NCI-H146 (cell line): ENCODE measurements at regions not wholly inside any gene's neighbourhood (a gene's known extent, or its start where the extent isn't known, plus 50 kb on each side); places are given as distances from the start of the nearest gene placed in this dataset.

ENCODE experiments used
- DNase-seq: peaks from one replicate; lab custom pipeline; 2025; lab: John Stamatoyannopoulos, UW

- no peak for DNase-seq
Observed at GRCh38 chr22:47718337-47718736, 955.9 kb downstream of the TBC1D22A start.

DNA sequence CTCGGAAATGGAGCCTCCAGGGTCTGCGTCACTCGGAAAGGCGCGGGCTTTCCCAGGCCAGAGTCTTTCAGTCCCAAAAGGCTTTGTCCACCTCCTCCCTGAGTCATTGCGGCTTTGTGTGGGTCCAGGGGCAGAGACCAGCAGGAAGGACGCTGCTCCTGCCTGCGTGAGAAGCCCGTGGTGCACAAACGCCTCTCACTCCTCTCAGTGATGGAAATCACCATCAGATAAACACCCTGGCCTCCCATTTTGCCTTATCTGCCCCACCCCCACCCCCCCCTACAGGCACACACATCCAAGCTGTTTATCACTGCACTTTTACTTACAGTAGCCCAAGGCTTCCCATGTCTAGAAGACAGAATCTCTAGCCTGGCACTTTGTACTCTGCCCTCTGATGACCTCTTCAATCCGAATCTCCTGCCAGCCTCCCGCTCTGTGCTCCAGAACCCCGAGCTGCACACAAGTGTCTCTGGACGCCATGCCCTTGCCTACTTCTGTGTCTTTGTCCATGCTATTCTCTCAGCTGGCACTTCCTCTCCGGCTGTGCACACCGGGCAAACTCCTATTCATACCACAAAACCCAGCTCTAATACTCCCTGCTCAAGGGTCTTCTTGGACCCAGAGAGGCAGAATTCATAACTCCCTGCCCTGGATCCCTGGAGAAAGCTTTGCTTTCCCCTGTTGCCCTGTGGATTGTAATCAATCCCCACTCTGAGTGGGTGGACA is 954.6 kb downstream of the TBC1D22A start:
- DNase-seq, result no peak

- no peak for DNase-seq
Observed at GRCh38 chr22:47715866-47716578, 953.6 kb downstream of the TBC1D22A start.

DNA sequence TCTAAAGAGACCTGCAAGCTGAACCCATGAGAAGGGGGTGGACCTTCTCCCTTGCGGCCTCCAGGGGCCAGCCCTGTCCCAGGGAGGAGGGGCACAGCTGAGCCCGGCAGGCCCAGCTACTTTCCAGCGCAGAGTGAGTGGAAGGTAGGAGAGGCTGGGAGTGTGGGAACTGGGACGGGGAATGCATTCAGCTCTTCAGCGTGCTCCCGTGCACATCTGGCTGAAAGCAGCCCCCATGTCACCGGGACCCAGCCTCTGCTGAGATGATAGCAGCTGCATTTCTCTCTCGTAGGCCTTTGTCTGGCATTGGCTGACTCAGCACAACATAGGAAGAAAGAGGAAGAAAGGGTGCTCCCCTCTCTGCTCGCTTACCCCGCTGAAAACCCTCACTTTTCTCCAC is 951.5 kb downstream of the TBC1D22A start:
- DNase-seq, result no peak

- DNase-seq, result no peak
Observed at GRCh38 chr22:47710135-47710534, 947.7 kb downstream of the TBC1D22A start.

DNA sequence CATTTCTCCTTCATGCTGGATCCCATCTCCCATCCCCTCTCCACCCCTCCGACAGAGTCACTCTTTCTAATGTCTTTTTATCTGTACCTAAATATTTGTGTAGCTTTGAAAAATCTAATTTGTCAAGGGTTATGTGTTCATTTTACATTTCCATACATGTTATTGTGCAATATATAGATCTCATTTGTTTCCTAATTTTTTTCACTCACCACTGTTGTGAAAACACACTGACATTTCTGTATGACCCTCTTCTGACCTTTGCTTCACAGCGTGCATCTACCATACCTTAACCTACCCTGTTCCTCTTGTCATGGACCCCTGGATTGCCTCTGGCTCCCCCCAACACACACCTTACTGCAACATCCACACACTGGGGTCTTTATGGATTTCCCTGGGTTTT is 942.9 kb downstream of the TBC1D22A start:
- no peak for DNase-seq

- no peak for DNase-seq
Observed at GRCh38 chr22:47698906-47699305, 936.5 kb downstream of the TBC1D22A start.

DNA sequence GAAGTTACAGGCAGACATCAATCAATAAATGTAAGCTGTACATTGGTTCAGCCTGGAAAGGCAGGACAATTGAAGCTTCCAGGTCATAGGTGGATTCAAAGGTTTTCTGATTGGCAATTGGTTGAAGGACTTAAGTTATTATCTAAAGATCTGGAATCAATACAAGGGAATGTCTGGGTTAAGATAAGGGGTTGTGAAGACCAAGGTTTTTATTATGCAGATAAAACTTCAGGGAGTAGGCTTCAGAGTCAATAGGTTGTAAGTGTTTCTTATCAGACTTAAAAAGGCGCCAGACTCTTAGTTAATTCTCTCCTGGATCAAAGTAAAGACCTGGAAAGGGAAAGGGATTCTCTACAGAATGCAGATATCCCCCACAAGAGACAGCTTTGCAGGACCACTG is 935.4 kb downstream of the TBC1D22A start:
- DNase-seq, result no peak

- DNase-seq, result no peak
Observed at GRCh38 chr22:47696776-47697175, 934.3 kb downstream of the TBC1D22A start.

DNA sequence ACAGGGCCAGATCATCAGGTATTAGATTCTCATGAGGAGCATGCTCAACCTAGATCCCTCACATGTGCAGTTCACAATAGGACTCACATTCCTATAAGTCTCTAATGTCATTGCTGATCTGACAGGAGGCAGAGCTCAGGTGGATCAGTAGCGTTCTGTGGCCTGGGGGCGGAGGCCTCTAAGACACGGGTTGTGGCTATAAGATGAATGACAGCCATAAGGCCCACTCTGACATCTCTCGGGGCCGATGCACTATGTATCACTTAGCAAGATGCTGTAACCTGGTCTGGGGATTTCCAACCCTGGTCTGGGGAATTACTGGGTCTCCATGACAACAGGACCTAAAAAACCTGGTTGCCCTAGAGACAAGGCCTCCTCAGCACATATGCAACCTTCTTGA is 932.7 kb downstream of the TBC1D22A start:
- no peak for DNase-seq

DNA sequence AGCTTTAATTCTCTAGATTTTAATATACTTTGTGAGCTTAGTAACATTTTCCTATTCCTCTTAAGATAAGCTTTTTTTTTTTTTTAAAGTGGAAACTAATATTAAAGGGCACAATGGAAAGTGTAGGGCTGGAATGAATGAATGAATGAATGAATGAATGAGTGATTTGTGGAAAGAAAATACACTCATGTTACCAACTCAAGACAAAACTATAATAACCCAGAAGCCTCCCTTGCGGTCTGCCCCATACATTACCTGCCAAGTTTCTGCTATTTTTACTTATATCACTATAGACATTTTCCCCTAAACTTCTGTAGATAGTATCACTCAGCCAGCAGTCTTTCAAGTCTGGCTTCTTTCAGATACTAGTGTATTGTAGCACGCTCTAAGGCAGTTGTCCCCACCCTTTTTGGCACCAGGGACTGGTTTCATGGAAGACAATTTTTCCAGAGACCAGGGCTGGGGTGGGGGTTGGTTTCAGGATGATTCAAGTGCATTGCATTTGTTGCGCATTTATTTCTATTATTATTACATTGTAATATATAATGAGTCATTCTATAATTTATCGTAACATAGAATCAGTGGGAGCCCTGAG is 932.2 kb downstream of the TBC1D22A start:
- DNase-seq, result no peak

DNA sequence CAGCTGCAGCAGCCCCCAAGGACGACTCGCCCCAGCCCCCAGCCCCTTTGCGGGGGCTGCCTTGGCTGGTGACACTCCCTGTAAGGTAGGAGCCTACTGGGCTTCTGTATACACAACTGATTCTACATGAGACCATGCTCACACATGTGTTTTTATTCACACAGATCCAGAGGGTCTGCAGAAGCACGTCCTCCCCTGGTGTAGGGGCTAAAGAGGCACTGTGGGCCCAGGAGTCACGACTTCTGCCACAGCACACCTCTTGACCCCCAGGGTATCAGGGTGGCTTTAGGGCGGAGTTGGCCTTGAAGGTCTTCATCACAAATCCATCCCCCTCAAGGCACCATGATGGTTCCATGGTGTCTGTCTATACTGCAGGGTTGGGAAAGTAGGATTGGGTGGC is 931.2 kb downstream of the TBC1D22A start:
- no peak for DNase-seq

DNA sequence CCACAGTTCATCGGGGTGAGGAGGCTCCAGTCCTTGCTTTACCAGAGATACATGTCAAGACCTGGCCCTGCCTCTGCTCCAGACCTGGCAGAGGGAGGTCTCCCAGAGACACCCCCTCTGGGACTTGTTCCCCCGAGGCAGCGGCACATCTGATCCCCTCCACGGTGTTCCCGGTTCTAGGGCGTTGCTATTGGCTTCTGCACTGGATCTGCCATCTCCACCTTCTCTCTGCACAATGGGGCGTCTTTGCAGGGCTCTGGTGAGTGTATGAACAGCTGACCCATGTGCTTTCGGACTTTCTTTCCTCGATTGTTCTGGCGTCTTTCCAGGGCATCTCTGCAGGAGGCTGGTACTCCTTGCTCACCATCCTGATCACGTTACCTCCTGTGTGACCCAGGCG is 930.4 kb downstream of the TBC1D22A start:
- no peak for DNase-seq

DNA sequence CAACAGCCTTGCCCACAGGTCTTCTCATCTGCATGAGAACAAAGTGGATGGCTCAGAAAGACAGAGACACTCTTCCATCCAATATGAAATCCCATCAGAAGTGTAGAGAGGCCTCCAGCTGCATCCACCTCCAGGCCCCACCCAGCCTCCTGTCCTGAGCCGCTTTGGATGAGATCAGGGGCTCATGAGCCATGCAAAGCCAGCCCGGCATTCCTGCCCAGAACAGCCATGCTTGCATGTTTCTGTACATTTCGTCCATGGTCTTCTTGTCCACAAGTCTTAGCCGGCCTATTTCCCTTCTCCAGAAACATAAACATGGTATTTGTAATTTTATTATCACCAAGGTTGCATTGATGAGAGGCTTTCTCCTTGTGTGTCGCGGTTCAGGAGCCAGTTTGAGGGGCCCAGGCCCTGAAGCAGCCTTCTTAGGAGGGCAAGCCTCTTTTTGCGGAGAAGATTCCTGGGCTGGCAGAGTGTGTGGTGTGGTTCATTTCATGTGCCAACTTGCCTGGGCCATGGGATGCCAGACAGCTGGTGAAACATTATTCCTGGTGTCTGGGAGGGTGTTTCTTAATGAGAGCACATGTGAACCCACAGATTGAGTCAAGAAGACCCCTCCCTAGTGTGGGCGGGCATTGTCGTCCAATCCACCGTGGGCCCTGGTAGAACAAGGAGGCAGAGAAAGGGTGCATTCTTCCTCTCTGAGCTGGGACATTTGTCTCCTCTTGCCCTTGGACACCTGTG is 928.9 kb downstream of the TBC1D22A start:
- DNase-seq, result no peak

DNA sequence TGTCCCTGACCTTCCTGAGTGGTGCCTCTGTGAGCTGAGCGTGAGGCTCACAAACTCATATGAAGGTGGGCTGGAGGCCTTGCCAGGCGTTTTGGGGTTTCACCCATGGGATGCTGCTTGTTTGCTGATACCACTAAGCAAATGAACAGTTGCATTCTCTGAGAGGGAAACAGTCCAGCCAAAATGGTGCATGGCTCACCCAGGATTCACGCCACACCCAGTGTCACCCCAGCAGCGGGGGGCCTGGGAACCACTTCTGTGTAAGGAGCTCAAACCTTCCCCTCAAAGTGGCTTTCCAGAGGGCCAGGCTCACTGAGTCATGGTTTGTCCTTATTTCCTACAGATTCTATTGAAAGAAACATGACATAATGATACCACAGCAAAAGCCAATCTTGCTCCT is 928.1 kb downstream of the TBC1D22A start:
- DNase-seq, result no peak

- DNase-seq, result no peak
Observed at GRCh38 chr22:47690166-47690565, 927.7 kb downstream of the TBC1D22A start.

GRCh38 chr22:47687776-47688175 is 925.3 kb downstream of the TBC1D22A start:
- no peak for DNase-seq

DNA sequence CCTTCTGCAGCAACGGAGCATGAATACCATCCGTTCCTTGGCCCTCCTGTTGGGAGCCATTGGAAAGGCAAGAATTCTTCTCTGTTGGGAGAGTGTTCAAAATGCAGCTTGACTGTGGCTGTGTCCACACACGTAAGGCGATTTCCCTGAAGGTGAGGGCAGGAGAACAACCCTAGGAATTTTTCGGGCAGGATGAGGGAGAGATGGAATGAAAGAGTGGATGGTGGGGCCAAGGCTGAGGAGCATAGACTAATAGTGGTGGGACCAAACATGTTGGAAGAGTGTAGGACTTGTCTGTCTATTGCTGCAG is 924.9 kb downstream of the TBC1D22A start:
- no peak for DNase-seq

GRCh38 chr22:47686594-47687345 is 924.3 kb downstream of the TBC1D22A start:
- DNase-seq, result no peak

DNA sequence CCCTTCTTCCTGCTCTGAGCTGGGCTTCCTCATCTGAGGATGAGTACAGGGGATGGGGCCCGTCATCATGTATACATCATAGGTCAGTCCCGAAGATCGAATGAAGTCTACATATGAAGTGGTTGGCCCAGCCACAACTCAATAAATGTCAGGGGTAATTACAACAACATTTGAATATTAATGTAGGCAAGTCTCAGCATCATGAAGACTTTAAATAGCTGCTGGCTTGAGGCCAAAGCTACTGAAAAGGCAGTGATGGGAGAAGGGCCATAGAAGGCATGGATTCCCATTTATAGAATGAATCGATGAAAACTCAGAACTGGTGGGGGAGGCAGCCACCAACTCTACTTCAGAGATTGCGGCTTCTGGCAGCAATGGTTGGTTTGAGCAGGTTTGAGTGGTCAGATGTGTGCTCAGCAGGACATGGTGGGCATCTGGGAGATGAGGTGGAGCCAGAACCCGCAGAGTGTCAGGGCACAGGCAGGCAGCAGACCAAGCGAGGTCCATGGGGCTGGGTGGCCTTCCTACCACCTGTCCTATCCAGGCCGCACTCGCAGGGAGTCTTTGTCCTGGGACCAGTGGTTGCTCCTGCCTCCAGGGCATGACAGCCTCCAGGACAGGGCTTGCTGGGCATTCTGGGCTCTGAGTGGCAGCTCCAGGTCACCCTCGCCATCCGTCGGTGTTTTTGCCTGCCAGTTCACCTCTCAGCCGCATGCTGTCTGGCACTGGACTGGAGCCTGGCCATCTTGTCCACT is 919.1 kb downstream of the TBC1D22A start:
- DNase-seq, result no peak

GRCh38 chr22:47678636-47679287 is 916.3 kb downstream of the TBC1D22A start:
- DNase-seq, result no peak
